ENCODE measurements at regions not wholly inside any gene's neighbourhood (a gene's known extent, or its start where the extent isn't known, plus 50 kb on each side); places are given as distances from the start of the nearest gene placed in this dataset.

- no peak for DNase-seq
These were observed 557.0 kb downstream of the SLITRK1 start for GRCh38 chr13:83325125-83325853.

DNA sequence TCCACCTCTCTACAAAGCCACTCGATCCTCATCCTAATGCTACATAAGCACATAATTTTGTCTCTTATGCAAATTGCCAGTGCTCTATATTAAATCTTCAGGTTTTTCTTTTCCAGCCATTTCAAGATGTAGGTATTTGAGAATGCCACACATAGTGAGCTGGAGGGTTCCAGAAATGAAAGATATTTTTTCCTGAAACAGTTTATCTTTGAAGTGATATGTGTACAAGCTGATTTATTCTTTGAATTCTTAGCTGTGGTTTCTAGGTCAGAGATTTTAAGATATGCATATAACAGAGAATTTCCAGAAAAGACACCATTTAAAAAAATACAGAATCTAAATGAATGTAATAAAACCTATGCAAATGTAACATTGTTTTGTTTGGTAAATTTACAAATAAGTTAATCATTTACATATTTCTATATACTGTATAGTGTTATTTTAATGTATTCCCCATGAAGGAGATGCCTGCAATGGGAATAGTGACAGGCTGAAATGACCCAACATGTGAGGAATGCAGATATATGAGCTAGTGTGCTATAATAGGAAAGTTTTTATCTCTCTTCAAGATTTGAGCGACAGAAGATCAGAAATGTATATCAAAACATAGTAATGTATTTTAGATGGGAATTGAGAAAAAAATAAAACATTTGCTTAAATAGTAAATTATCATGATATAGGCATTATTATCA, 570.2 kb downstream of the SLITRK1 start:
- no peak for DNase-seq

- no peak for DNase-seq
These were observed 583.7 kb downstream of the SLITRK1 start for GRCh38 chr13:83298617-83299016.

DNA sequence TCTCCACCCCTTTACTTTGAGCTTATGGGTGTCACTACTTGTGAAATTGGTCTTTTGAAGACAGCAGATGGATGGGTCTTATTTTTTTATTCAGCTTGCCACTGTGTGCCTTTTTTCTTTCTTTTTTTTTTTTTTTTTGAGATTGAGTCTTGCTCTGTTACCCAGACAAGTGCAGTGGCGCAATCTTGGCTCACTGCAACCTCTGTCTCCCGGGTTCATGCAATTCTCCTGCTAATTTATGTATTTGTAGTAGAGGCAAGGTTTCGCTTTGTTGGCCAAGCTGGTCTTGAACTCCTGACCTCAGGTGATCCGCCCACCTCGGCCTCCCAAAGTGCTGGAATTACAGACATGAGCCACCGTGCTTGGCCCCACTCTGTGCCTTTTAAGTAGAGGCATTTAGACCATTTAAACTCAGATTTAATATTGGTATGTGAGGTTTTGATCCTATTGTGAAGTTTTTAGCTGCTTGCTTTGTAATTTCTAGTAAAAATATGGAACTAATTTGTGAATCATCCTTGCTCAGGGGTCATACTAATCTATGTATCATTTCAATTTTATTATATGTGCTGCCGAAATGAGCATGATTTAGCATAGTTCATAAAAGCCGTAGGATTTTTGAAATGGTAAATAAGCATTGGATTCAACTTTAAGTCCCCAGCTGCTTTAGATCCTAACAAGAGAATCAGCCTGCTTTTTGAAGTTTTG, 584.5 kb downstream of the SLITRK1 start:
- no peak for DNase-seq

DNA sequence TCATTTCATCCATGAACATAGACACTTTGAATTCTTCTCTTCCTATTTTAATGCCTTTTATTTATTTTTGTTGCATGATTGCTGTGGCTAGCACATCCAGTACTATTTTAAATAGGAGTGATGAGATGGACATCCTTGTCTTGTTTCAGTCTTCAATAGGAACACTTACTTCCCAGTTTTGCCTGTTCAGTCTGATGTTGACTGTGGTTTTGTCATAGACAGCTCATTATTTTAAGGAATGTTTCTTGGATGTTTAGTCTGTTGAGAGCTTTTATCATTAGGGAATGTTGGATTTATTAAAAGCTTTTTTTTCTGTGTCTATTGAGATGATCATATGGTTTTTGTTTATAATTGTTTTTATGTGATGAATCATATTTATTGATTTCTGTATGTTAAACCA, 586.6 kb downstream of the SLITRK1 start:
- no peak for DNase-seq

- no peak for DNase-seq
These were observed 595.5 kb downstream of the SLITRK1 start for GRCh38 chr13:83286737-83287136.

DNA sequence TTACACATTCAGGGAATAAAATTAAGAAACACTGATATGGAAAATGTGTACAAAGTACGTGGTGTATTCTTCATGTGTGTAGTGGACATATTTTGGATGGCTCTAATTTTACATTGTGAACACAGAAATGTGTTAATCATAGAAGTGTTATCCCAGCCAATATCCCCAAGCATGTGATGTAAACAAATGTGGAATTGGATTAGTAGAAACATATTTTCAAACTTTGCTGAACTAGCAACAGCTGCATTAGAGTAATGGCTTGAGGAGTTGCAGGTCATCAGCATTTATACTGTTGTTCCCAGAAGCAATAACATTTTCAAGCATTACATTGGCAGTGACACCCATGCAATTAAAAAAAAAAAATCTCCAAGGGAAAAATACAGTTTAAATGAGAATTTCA, 600.6 kb downstream of the SLITRK1 start:
- DNase-seq, result no peak

- no peak for DNase-seq
These were observed 607.6 kb downstream of the SLITRK1 start for GRCh38 chr13:83274679-83275078.

DNA sequence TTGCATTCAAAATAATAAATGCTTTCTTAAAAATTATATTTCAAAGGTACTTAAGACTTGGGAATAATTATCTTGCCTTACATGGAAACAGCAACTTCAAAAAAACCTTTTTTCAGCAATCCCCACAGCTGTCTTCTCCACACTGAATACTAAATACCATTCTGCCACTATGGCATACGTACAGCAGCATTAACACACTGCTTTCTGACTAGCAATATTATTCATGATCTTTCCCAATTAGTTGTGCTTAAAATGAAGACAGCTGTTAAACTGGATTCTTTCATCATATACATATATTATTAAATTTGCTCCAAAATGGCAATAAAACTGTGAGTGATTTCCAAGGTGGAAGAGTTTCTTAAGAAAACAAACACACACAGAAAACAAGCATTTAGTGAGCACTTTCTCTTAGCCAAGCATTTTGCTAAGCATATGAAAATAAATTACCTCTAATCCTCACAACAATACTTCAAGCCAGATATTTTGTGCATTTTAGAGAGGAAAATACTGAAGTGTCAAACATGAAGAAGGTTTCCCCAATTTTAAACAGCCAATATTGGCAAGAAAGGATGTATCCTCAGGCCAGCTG, 609.5 kb downstream of the SLITRK1 start:
- DNase-seq, result no peak

DNA sequence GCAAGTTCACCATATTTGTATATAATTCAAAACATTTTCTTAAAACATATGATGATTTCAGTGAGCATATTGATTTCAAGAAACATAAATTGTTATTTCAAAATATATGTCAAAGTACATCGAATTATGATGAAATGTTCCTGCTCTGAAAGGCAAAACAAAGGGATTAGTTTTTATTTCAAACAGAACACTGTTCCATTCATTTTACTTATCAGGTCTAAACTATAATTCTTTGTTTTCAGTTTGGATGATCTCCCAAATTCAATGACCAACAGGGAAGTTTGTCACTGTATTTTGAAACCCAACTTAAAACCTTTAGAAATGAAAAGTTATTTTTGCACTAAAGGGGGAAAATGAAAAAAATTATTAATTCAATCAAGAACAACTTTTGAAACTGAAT, 610.2 kb downstream of the SLITRK1 start:
- no peak for DNase-seq

- DNase-seq, result no peak
These were observed 617.0 kb downstream of the SLITRK1 start for GRCh38 chr13:83265279-83265678.

GRCh38 chr13:83248751-83249150, 633.5 kb downstream of the SLITRK1 start:
- DNase-seq, result no peak

DNA sequence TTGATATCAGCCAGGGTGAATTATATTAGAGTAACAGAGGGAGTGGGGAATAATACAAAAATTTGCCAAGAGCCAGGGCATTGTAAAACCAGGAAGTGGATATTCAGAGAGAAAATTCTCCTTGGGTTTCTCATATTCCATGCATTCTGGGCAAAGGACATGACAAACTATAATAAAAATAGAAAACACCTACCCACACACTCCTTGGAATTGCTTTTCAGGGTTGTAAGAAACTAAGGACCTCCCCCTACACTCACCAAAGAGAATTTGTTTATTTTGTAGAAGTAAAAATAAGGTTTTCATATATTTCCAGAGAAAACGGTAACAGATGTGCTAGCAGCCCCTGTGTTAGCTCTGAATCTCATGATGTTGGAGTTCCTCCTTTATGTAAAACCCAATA, 649.6 kb downstream of the SLITRK1 start:
- DNase-seq, result no peak

- no peak for DNase-seq
These were observed 652.5 kb downstream of the SLITRK1 start for GRCh38 chr13:83229574-83230305.

GRCh38 chr13:83223546-83223945, 658.7 kb downstream of the SLITRK1 start:
- DNase-seq, result no peak

GRCh38 chr13:83221813-83222241, 660.4 kb downstream of the SLITRK1 start:
- no peak for DNase-seq

DNA sequence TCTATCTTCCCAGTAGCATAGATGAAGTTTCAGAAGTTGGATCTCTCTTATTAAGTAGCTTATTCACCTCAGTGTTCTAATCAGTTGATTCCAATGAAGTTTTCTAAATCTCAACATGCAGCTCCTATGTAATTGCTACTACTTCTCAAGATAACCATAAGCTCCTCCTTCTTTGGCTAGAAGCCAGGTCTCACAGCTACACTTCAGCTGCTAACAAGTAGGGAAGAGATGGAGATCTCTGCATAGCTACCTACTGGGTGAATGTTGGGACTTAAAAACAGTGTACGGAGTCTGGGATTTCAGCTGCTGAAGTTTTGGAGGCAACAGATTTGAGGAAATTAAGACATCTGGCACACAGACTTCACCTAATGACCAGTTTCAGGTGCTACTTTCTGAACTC, 661.0 kb downstream of the SLITRK1 start:
- no peak for DNase-seq

DNA sequence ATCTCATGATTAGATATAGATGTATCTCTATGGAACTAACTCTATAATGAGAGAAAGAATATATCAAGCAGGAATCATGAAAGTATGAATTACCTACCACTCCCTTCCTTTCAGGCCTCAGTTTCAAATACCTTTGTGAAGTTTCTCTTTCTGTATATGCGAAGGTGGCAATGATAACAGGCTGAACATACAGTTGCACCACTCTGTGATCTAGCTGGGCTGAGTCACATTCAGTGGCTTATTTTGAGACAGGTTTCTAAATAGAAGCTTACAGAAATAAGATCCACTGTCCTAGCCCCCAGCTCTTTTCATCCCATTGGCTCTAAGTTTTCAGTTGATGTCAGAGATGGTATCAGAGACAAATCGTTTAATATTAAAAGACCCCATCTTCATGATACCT, 662.0 kb downstream of the SLITRK1 start:
- DNase-seq, result no peak

DNA sequence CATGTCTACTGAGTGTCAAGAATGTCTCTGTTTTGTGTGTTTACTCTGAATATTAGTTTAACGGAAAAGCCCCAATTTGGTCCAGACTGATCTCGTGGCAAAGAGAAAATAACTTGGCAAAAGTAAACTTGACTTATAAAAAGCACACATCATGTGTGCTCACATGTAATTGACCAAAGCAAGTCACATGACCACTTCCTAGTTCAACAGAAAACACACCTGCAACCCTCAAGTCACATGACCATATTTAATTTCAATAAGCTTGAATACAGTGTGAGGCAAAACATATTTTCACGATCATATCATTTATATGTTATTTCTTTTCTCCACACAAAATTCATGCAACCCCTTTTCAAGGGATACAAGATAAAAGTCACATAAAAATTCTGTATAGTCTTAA, 662.4 kb downstream of the SLITRK1 start:
- no peak for DNase-seq

GRCh38 chr13:83216479-83217245, 665.6 kb downstream of the SLITRK1 start:
- no peak for DNase-seq

- DNase-seq, result no peak
These were observed 666.6 kb downstream of the SLITRK1 start for GRCh38 chr13:83215627-83216026.

GRCh38 chr13:83214452-83214851, 667.8 kb downstream of the SLITRK1 start:
- DNase-seq, result no peak

All from COR-L47 (cell line).